ENCODE measurements at regions not wholly inside any gene's neighbourhood (a gene's known extent, or its start where the extent isn't known, plus 50 kb on each side); places are given as distances from the start of the nearest gene placed in this dataset.

DNA sequence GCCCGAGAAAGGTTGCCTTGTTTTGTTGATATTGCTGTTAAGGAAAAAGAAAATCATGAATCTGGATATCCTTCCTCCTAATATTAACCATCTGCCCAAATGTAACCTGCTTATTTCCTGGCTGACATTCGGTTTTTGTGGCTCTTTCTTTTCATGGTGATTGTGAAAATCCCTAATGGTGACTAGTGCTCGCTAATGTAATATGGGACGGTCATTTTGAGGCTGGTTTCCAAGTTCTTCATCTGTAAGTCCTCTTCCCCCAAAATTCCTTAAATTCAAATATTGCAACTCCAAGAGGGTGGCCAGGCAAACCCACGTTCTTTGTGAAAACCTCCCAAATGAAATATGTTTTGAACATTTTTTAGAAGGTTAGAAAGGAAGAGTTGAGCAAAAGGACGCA lies 63.1 kb upstream of the MAMDC2 start:
- Histone ChIP-seq H3K27me3 (ENCODE audit: control insufficient read depth in 2 of 2, insufficient read depth in 2 of 2, low read length in 2 of 2) (no peaks in the 10 kb centered on the region), H2AFZ (ENCODE audit: insufficient read depth, low read depth, low read length, poor library complexity, severe bottlenecking) (no peak overlapping the region), H3K79me2 (ENCODE audit: insufficient read depth, low read length) (no peaks in the 10 kb centered on the region), H4K20me1 (ENCODE audit: insufficient read depth, low read length) (no peaks in the 10 kb centered on the region), H3K36me3 (replicated peaks in 1 of 2; ENCODE audit: control insufficient read depth in 1 of 2, insufficient read depth in 2 of 2, low read length in 2 of 2) (no peaks in the 10 kb centered on the region), H3K27ac (ENCODE audit: low read depth in 1 of 2, low read length in 2 of 2) (no peak overlapping the region), H3K4me1 (ENCODE audit: control insufficient read depth in 1 of 2, insufficient read depth in 2 of 2, low read length in 2 of 2) (no peaks in the 10 kb centered on the region), H3K4me2 (replicated peaks; ENCODE audit: extremely low read depth, low read length, poor library complexity, severe bottlenecking) (no peak overlapping the region), H3K9me3 (replicated peaks in 1 of 2; ENCODE audit: control insufficient read depth in 1 of 2, insufficient read depth in 1 of 2, low read length in 2 of 2) (no peaks in the 10 kb centered on the region), H3K4me3 (replicated peaks in 1 of 3; ENCODE audit: low read depth in 2 of 3, low read length in 3 of 3) (no peak overlapping the region), H3K9ac (ENCODE audit: insufficient read depth, low read length, poor library complexity, severe bottlenecking) (no peak overlapping the region)
- Mint-ChIP-seq H3K4me1 (peaks cover 2% of the 10 kb centered on the region), H3K27me3 (ENCODE audit: low read depth in 3 of 3) (peaks cover 0 to 4% (median 0%) of the 10 kb centered on the region in 3 donors), H3K4me3 (no peak overlapping the region), H3K9me3 (peaks cover 0 to under 1% (median 0%) of the 10 kb centered on the region in 7 donors), H3K36me3 (no peaks in the 10 kb centered on the region), H3K27ac (no peak overlapping the region)
- intact Hi-C loops (cut with micrococcal nuclease), result no loop called here
- WGBS (ENCODE audit: insufficient coverage), result no CpG with 5 or more reads among the region's 6 CpGs
- TF ChIP-seq, protein P1, sequence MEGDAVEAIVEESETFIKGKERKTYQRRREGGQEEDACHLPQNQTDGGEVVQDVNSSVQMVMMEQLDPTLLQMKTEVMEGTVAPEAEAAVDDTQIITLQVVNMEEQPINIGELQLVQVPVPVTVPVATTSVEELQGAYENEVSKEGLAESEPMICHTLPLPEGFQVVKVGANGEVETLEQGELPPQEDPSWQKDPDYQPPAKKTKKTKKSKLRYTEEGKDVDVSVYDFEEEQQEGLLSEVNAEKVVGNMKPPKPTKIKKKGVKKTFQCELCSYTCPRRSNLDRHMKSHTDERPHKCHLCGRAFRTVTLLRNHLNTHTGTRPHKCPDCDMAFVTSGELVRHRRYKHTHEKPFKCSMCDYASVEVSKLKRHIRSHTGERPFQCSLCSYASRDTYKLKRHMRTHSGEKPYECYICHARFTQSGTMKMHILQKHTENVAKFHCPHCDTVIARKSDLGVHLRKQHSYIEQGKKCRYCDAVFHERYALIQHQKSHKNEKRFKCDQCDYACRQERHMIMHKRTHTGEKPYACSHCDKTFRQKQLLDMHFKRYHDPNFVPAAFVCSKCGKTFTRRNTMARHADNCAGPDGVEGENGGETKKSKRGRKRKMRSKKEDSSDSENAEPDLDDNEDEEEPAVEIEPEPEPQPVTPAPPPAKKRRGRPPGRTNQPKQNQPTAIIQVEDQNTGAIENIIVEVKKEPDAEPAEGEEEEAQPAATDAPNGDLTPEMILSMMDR (IDR thresholded peaks at IDR 0.05), result no peak
- no peak for DNase-seq

DNA sequence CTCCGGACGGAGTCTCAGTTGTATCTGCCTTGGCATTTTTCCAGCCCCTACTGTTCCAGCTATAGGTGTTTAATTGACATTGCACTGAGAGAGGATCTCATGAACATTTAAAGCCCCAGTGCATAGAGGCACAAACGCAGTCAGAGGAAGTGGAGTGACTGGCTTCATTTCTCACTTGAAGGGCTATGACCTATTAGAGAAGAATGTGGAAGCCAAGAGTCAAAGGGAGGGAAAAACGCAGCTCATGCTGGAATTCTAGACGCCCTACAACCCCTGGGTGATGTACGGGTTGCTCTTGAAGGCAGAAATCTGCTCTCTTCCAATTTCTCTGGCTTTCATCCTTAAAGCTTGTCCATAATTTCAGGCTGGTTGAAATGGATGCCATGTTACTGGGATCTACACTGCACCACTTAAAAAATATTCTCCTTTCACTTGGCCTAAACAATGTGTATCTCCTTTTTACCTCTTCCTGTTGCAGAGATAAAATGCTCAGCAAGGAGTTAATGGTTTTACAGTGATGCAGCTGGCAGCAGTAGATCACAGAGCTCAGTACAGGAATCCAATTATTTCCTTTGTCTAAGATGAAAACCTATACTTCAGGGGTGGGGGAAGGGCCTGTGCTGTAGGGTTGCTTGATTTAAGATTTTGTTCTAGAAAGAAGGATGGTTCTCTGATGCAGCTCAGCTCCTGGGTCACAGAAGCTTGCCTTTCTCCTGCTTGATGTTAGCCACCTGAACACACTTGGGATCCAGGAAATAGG lies 61.8 kb upstream of the MAMDC2 start:
- no peak for DNase-seq
- Histone ChIP-seq H3K4me3 (replicated peaks in 1 of 3; ENCODE audit: low read depth in 2 of 3, low read length in 3 of 3) (no peak overlapping the region), H3K27ac (ENCODE audit: low read depth in 1 of 2, low read length in 2 of 2) (no peak overlapping the region), H3K27me3 (ENCODE audit: control insufficient read depth in 2 of 2, insufficient read depth in 2 of 2, low read length in 2 of 2) (no peaks in the 10 kb centered on the region), H2AFZ (ENCODE audit: insufficient read depth, low read depth, low read length, poor library complexity, severe bottlenecking) (no peak overlapping the region), H4K20me1 (ENCODE audit: insufficient read depth, low read length) (no peaks in the 10 kb centered on the region), H3K4me1 (ENCODE audit: control insufficient read depth in 1 of 2, insufficient read depth in 2 of 2, low read length in 2 of 2) (no peaks in the 10 kb centered on the region), H3K9ac (ENCODE audit: insufficient read depth, low read length, poor library complexity, severe bottlenecking) (no peak overlapping the region), H3K79me2 (ENCODE audit: insufficient read depth, low read length) (no peaks in the 10 kb centered on the region), H3K9me3 (replicated peaks in 1 of 2; ENCODE audit: control insufficient read depth in 1 of 2, insufficient read depth in 1 of 2, low read length in 2 of 2) (no peaks in the 10 kb centered on the region), H3K36me3 (replicated peaks in 1 of 2; ENCODE audit: control insufficient read depth in 1 of 2, insufficient read depth in 2 of 2, low read length in 2 of 2) (no peaks in the 10 kb centered on the region), H3K4me2 (replicated peaks; ENCODE audit: extremely low read depth, low read length, poor library complexity, severe bottlenecking) (no peak overlapping the region)
- intact Hi-C loops (cut with micrococcal nuclease), result no loop called here
- no peaks in the 10 kb centered on the region for H3K36me3 Mint-ChIP-seq
- H3K4me1 Mint-ChIP-seq, result no peaks in the 10 kb centered on the region
- no peak overlapping the region for H3K4me3 Mint-ChIP-seq
- H3K27ac Mint-ChIP-seq, result no peak overlapping the region
- TF ChIP-seq, protein P1 (IDR thresholded peaks at IDR 0.05), result no peak
- no CpG with 5 or more reads among the region's 6 CpGs for WGBS (ENCODE audit: insufficient coverage)
- peaks cover 0 to 2% (median 0%) of the 10 kb centered on the region in 3 donors for H3K27me3 Mint-ChIP-seq (ENCODE audit: low read depth in 3 of 3)
- H3K9me3 Mint-ChIP-seq, result no peaks in the 10 kb centered on the region

Data from CD14-positive monocyte (primary cell).